IMR-90 (cell line): ENCODE measurements at regions not wholly inside any gene's neighbourhood (a gene's known extent, or its start where the extent isn't known, plus 50 kb on each side); places are given as distances from the start of the nearest gene placed in this dataset.

ENCODE experiments used
- BHLHE40 ChIP-seq: fragments of 150-350 bp; IDR thresholded peaks from 2 replicates; pipeline ENCODE4 v1.6.1; 2016; ENCODE audit warnings: mild to moderate bottlenecking, low read depth, low read length
- CEBPB ChIP-seq: IDR thresholded peaks from 2 replicates; pipeline ENCODE4 v1.6.1; 2012; ENCODE audit warnings: low read depth, low read length, improper control_type of control experiment
- FOS ChIP-seq: fragments of 150-350 bp; IDR thresholded peaks from 2 replicates; pipeline ENCODE4 v1.6.1; 2016; ENCODE audit warnings: low read depth, low read length
- MAFK ChIP-seq: IDR thresholded peaks from 2 replicates; pipeline ENCODE4 v1.6.1; 2012; ENCODE audit warnings: low read depth, low read length, improper control_type of control experiment
- MXI1 ChIP-seq: IDR thresholded peaks from 2 replicates; pipeline ENCODE4 v1.6.1; 2012; ENCODE audit warnings: low read depth, mild to moderate bottlenecking, low read length, moderate library complexity, borderline replicate concordance
- NFE2L2 ChIP-seq: fragments of 150-350 bp; IDR thresholded peaks from 2 replicates; pipeline ENCODE4 v1.6.1; 2016; ENCODE audit warnings: low read depth, mild to moderate bottlenecking, low read length
- POLR2A ChIP-seq: IDR thresholded peaks from 2 replicates; pipeline ENCODE4 v1.6.1; 2012; ENCODE audit warnings: mild to moderate bottlenecking, low read depth, low read length
- RAD21 ChIP-seq: IDR thresholded peaks from 2 replicates; pipeline ENCODE4 v1.6.1; 2012; ENCODE audit warnings: low read length, improper control_type of control experiment
- RCOR1 ChIP-seq: IDR thresholded peaks from 2 replicates; pipeline ENCODE4 v1.6.1; 2012; ENCODE audit warnings: mild to moderate bottlenecking, low read length, improper control_type of control experiment; ENCODE audit not compliant: insufficient replicate concordance
- RFX5 ChIP-seq: IDR thresholded peaks from 2 replicates; pipeline ENCODE4 v1.8.0; 2012; ENCODE audit warnings: low read depth, mild to moderate bottlenecking, low read length, moderate library complexity
- SMC3 ChIP-seq: fragments of 150-350 bp; IDR thresholded peaks from 2 replicates; pipeline ENCODE4 v1.6.1; 2016; ENCODE audit warnings: low read depth, mild to moderate bottlenecking, antibody characterized with exemption, low read length, moderate library complexity
- TF ChIP-seq, protein P1 (sequence below): fragments of 150-350 bp; IDR thresholded peaks from 2 replicates; pipeline ENCODE4 v1.6.1; 2016; ENCODE audit warnings: low read depth, mild to moderate bottlenecking, low read length, moderate library complexity, borderline replicate concordance
- TF ChIP-seq, protein P2 (sequence below): conservative IDR thresholded peaks from 2 replicates; pipeline ENCODE4 v1.5.1; 2012; ENCODE audit warnings: mild to moderate bottlenecking, low read depth, low read length, improper control_type of control experiment
- TF ChIP-seq, protein P3 (sequence below): fragments of 150-350 bp; IDR thresholded peaks from 2 replicates; pipeline ENCODE4 v1.6.1; 2017; ENCODE audit warnings: mild to moderate bottlenecking, antibody characterized with exemption, low read length, low read depth

DNA sequence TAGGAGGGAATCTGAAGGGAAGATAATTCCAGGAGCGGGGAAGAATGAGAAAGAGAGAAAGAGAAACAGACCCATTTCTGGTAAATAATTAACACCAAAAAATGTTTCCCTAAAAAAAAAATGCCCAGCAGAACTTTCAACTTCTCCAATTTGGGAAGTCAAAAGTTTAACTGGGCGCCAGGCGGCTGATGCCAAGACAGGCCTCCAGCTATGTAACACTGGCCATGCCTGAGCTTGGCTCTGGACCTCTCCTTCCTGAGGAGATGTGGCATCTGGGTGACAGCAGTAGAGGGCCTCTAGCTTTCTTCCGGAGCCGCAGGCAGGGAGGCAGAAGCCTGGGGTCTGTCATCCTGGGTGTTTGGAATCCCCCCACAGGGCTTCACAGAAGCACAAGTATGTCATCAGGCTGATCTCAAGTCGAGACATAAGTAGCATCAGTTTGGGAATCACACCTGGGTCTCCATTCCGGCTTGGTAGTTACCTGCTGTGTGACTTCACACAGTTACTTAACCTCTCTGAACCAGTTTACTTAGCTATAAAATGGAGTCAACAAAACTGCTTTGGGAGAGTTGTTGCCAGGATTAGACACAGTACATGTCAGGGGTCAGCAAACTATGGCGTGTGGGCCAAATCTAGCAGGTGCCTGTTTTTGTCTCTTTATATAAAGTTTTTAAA is 50.5 kb upstream of the TCF7L2 start:
- TF ChIP-seq, protein P1, sequence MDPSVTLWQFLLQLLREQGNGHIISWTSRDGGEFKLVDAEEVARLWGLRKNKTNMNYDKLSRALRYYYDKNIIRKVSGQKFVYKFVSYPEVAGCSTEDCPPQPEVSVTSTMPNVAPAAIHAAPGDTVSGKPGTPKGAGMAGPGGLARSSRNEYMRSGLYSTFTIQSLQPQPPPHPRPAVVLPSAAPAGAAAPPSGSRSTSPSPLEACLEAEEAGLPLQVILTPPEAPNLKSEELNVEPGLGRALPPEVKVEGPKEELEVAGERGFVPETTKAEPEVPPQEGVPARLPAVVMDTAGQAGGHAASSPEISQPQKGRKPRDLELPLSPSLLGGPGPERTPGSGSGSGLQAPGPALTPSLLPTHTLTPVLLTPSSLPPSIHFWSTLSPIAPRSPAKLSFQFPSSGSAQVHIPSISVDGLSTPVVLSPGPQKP: no peak
- TF ChIP-seq, protein P2, sequence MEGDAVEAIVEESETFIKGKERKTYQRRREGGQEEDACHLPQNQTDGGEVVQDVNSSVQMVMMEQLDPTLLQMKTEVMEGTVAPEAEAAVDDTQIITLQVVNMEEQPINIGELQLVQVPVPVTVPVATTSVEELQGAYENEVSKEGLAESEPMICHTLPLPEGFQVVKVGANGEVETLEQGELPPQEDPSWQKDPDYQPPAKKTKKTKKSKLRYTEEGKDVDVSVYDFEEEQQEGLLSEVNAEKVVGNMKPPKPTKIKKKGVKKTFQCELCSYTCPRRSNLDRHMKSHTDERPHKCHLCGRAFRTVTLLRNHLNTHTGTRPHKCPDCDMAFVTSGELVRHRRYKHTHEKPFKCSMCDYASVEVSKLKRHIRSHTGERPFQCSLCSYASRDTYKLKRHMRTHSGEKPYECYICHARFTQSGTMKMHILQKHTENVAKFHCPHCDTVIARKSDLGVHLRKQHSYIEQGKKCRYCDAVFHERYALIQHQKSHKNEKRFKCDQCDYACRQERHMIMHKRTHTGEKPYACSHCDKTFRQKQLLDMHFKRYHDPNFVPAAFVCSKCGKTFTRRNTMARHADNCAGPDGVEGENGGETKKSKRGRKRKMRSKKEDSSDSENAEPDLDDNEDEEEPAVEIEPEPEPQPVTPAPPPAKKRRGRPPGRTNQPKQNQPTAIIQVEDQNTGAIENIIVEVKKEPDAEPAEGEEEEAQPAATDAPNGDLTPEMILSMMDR: no peak
- TF ChIP-seq POLR2A: no peak
- no peak for TF ChIP-seq MAFK
- no peak for TF ChIP-seq SMC3
- TF ChIP-seq, protein P3, sequence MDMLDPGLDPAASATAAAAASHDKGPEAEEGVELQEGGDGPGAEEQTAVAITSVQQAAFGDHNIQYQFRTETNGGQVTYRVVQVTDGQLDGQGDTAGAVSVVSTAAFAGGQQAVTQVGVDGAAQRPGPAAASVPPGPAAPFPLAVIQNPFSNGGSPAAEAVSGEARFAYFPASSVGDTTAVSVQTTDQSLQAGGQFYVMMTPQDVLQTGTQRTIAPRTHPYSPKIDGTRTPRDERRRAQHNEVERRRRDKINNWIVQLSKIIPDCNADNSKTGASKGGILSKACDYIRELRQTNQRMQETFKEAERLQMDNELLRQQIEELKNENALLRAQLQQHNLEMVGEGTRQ: no peak
- TF ChIP-seq RFX5: no peak
- no peak for TF ChIP-seq FOS
- no peak for TF ChIP-seq RCOR1
- TF ChIP-seq BHLHE40: no peak
- TF ChIP-seq MXI1: no peak
- TF ChIP-seq CEBPB: no peak
- no peak for TF ChIP-seq NFE2L2
- TF ChIP-seq RAD21: no peak
